LoVo (cell line): ENCODE measurements at regions not wholly inside any gene's neighbourhood (a gene's known extent, or its start where the extent isn't known, plus 50 kb on each side); places are given as distances from the start of the nearest gene placed in this dataset.
"Not testable (repeated sequence)": the region's sequence is repeated elsewhere in the genome, so short reads cannot be mapped to it uniquely, and the experiment has no call there.

Experiments used
- DNase-seq: peaks from one replicate; pipeline ENCODE4 v3.0.0-alpha.2; 2016; ENCODE audit warnings: low spot score

GRCh38 chr6:103154779-103155572 is 1704.7 kb downstream of the HACE1 start:
- DNase-seq, result no peak

GRCh38 chr6:103153016-103153415 is 1706.7 kb downstream of the HACE1 start:
- DNase-seq, result no peak

DNA sequence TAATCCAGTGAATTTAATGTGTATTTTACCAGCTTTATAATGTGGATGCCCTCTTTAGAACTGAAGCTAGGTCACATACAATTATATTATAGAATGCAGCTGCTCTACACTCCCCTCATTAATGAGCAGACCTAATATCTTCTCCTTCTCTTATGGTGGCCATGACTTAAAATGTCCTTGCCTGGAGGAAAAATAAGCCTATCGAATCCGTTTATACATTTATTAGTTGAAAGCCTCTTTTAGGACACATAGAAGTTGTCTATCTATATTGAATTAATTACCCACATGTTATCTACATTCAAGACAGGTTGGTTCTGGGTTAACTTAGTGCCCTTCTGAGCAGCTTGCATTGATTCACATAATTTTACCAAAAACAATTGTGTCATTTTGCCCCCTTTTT is 1716.8 kb downstream of the HACE1 start:
- no peak for DNase-seq

- no peak for DNase-seq
These were observed 1719.3 kb downstream of the HACE1 start for GRCh38 chr6:103140308-103141027.

DNA sequence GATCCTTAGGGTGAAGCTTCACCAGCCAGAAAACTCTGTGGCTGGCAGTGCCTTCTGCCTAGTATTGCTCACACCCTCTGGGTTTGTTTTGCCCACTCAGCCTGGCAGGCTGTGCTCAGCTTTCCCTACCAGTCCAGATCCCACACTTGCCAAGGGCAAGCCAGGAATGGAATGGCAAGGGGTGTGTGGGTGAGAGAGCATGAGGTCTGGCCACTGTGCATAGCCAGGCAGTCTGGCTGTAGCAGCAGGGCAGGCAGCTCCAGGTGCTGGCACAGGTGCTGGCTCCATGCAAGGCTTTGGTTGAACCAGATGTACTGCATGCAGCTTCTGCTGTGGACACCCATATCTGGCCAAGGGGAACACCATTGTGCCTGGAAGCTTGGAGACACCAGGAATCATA is 1720.3 kb downstream of the HACE1 start:
- no peak for DNase-seq

GRCh38 chr6:103124471-103124870 is 1731.0 kb downstream of the GRIK2 start:
- DNase-seq, result no peak

- peak; percentile 46 for DNase-seq
These were observed 1729.5 kb downstream of the GRIK2 start for GRCh38 chr6:103122766-103123601.

DNA sequence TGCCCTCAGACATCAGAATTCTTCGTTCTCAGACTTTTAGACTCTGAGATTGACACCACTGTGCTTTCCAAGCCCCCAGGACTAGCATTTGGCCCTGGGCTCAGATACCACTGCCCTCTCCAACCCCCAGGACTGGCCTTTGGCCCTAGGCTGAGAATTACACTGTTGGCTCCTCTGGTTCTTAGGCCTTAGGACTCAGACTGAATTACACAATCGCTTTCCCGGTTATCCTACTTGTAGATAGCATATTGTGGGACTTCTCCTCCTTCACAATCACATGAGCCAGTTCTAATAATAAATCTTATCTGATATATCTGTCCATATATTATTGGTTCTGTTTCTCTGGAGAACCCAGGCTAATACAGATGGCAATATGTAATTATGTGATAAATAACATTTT is 1725.5 kb downstream of the GRIK2 start:
- no peak for DNase-seq

DNA sequence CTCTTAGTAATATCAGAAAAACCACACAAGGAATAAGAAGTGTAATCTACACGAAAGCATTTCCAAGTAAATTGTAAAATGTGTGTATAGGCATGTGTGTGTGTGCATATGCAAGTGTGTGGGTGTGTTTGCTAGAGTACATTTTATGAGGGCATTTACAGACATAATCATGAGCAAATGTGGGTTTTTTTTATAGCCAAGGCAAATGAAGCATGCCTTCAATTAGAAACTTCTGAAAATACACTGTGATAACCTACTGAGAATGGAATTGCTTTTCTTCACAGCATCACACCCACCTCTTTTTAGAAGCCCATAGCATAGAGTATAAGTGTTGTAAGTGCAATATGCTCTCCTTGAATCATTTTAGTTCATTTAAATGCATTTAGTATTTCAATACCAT is 1721.1 kb downstream of the GRIK2 start:
- DNase-seq, result no peak

GRCh38 chr6:103113416-103113815 is 1719.9 kb downstream of the GRIK2 start:
- DNase-seq, result no peak

DNA sequence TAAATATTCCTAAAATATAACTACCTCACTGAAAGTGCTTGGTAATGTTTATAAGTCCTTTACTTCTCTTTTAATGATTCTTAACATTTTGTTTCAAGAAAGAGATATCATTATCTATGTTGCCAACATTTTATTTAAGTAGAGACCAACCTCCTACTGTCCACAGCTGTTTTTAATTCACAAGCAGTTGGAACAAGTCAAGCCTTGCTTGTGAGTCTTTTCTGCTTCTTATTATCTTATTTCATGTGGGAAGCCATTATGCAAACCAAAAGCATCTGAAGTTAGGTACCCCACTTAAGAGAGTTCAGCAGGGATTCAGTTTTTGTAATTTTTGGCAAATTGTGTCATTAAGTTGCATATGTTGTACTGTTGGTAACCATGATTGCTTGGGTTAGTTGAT is 1714.5 kb downstream of the GRIK2 start:
- DNase-seq, result no peak

- DNase-seq, result no peak
These were observed 1712.2 kb downstream of the GRIK2 start for GRCh38 chr6:103105686-103106085.

GRCh38 chr6:103101267-103101666 is 1707.8 kb downstream of the GRIK2 start:
- no peak for DNase-seq

DNA sequence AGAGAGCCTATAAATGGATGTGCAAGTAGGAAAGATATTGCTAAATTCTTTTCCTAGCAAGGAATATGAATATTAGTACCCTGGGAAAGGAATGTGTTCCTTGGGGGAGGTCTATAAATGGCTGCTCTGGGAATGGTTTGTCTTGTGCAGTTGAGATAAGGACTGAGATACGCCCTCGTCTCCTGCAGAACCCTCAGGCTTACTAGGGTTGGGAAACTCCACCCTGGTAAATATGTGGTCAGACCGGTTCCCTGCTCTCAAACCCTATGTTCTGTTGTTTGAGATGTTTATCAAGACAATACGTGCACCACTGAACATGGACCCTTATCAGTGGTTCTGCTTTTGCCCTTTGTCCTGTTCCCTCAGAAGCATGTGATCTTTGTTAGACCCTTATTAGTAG is 1698.9 kb downstream of the GRIK2 start:
- DNase-seq, result not testable (repeated sequence)

- DNase-seq, result no peak
These were observed 1692.3 kb downstream of the GRIK2 start for GRCh38 chr6:103085801-103086200.

DNA sequence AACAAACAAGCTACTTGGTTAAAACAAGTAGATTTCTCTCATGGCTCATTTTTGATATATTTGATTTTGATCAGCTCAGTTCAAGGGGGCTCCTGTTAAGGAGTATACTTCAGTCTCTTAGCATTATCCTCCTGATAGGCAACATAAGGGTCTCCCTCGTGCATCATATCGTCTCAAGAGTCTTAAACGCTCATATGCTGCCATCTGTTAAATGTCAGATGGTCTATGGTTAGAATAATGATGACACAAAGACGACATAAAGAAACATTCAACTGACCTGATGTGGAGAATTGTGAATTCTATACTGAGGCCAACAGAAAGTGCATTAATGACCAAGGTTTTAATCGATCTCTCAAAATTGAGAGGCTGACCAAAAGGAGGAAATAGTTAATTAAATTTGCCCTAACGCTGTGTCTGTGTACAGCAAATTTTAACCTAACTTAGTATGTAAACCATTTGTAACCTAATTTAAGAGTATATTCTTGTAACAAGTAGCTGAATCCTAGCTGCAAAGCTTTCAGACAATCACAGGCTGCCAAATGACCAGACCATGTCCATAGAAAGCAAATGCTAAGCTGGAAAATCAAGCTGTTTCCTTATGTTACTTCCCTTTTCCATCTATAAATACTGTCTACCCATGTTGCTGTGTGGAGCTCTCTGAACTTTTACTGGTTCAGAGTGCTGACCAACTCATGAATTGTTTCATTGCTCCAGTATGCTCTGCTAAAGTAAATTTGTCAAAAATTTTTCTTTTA is 1688.5 kb downstream of the GRIK2 start:
- DNase-seq, result no peak

DNA sequence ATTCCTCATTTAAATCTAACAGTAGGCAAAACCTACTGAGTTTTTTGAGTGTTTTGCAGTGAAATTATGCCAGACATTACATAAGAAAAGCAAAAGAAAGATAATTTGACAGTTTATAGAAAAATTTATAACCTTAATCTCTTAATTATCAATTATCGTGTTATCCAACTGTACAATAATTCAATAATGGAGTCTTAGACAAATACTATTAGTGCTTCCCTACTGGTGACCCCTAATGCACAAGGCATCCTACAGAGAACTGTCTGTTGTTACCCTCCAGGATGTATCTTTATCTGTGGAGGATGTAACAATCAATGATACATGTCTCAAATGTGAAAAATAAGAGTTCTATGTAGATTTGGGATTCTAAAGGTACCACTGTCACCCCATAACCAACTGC is 1687.6 kb downstream of the GRIK2 start:
- no peak for DNase-seq

- DNase-seq, result no peak
These were observed 1687.0 kb downstream of the GRIK2 start for GRCh38 chr6:103080497-103080896.

- DNase-seq, result no peak
These were observed 1686.4 kb downstream of the GRIK2 start for GRCh38 chr6:103079867-103080266.

- DNase-seq, result no peak
These were observed 1668.6 kb downstream of the GRIK2 start for GRCh38 chr6:103062136-103062535.

GRCh38 chr6:103047567-103047966 is 1654.1 kb downstream of the GRIK2 start:
- DNase-seq, result no peak

GRCh38 chr6:103042336-103042735 is 1648.8 kb downstream of the GRIK2 start:
- no peak for DNase-seq
